ENCODE measurements at regions not wholly inside any gene's neighbourhood (a gene's known extent, or its start where the extent isn't known, plus 50 kb on each side); places are given as distances from the start of the nearest gene placed in this dataset.

DNA sequence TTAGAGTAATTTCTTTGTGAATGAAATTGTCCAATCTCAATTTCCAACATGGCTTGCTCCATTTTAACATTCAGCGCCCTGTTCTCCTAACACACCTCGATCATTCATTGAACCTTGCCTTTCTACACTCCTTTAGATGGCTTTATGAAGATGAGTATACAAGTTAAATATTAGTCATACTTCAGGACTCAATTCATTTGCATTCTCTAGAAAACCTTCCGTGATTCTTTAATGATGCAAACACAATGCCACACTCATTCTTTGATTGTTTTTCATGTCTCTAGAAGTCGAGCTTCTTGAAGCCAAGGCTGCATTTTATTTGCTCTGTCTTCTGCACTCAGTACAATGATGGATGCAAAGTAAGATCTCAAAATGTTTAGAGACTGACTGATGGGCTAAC, 641.2 kb downstream of the DOK5 start:
- Histone ChIP-seq H3K4me3 (ENCODE audit: insufficient read length, low read depth) (no peak overlapping the region), H3K9ac (ENCODE audit: insufficient read length, low read depth) (no peak overlapping the region), H3K36me3 (ENCODE audit: insufficient read depth, insufficient read length, low read length) (no peaks in the 10 kb centered on the region), H3K9me3 (ENCODE audit: insufficient read depth, low read length) (no peaks in the 10 kb centered on the region), H3K27me3 (ENCODE audit: insufficient read depth, insufficient read length) (no peaks in the 10 kb centered on the region), H3K4me1 (ENCODE audit: insufficient read depth, insufficient read length) (no peaks in the 10 kb centered on the region)
- DNase-seq (ENCODE audit: low read depth, low spot score) = no peak
- TF ChIP-seq ZNF274 (IDR thresholded peaks at IDR 0.05; ENCODE audit: low read depth, low read length) (no peak), YY1 (IDR thresholded peaks at IDR 0.05; ENCODE audit: insufficient read depth, insufficient read length) (no peak), SUZ12 (IDR thresholded peaks at IDR 0.05; ENCODE audit: extremely low read depth, insufficient read depth, insufficient read length) (no peak)

DNA sequence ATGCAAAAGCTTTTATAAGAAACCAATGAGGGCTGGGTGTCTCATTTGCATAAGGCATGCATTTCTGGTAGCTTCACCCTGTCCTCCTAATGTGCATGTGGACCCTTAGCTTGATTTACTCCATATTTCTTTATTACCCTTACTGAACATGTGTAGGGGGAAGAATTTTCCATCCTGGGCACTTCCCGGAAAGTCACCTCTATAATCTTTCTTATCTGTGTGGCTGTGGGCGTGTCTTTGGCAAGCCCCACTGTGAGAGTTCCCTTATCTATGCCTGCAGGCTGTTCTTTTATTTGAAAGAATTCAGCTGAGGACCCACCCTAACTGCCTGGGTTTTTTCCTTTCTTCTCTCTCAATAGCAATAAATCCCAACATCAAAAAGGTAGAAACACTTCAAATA, 627.8 kb downstream of the DOK5 start:
- Histone ChIP-seq H3K9ac (ENCODE audit: insufficient read length, low read depth) (no peak overlapping the region), H3K36me3 (ENCODE audit: insufficient read depth, insufficient read length, low read length) (no peaks in the 10 kb centered on the region), H3K4me1 (ENCODE audit: insufficient read depth, insufficient read length) (no peaks in the 10 kb centered on the region), H3K4me3 (ENCODE audit: insufficient read length, low read depth) (no peak overlapping the region), H3K27me3 (ENCODE audit: insufficient read depth, insufficient read length) (no peaks in the 10 kb centered on the region), H3K9me3 (ENCODE audit: insufficient read depth, low read length) (peaks cover 27% of the 10 kb centered on the region; the same call in 1 of the 2 replicates)
- TF ChIP-seq YY1 (IDR thresholded peaks at IDR 0.05; ENCODE audit: insufficient read depth, insufficient read length) = no peak
- TF ChIP-seq ZNF274 (IDR thresholded peaks at IDR 0.05; ENCODE audit: low read depth, low read length) = no peak
- no peak for TF ChIP-seq SUZ12 (IDR thresholded peaks at IDR 0.05; ENCODE audit: extremely low read depth, insufficient read depth, insufficient read length)
- no peak for DNase-seq (ENCODE audit: low read depth, low spot score)

DNA sequence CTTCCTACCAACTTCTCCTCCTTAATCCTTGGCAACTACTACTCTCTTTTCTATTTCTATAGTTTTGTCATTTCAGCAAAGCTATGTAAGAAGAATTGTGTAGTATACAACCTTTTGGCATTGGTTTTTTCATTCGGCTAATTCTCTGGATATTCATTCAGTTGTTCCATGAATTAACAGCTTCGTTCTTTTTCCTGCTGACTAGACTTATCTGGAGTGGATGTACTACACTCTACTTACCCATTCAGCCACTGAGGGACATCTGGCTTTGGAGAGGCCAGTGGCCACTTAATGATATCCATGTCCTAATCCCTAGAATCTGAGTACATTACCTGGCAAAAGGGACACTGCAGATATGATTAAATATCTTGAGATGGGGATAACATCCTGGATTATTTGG, 623.9 kb downstream of the DOK5 start:
- Histone ChIP-seq H3K27me3 (ENCODE audit: insufficient read depth, insufficient read length) (no peaks in the 10 kb centered on the region), H3K4me3 (ENCODE audit: insufficient read length, low read depth) (no peak overlapping the region), H3K36me3 (ENCODE audit: insufficient read depth, insufficient read length, low read length) (no peaks in the 10 kb centered on the region), H3K4me1 (ENCODE audit: insufficient read depth, insufficient read length) (no peaks in the 10 kb centered on the region), H3K9me3 (ENCODE audit: insufficient read depth, low read length) (peaks cover 21% of the 10 kb centered on the region; the same call in 1 of the 2 replicates), H3K9ac (ENCODE audit: insufficient read length, low read depth) (no peak overlapping the region)
- TF ChIP-seq SUZ12 (IDR thresholded peaks at IDR 0.05; ENCODE audit: extremely low read depth, insufficient read depth, insufficient read length) (no peak), ZNF274 (IDR thresholded peaks at IDR 0.05; ENCODE audit: low read depth, low read length) (no peak), YY1 (IDR thresholded peaks at IDR 0.05; ENCODE audit: insufficient read depth, insufficient read length) (no peak)
- no peak for DNase-seq (ENCODE audit: low read depth, low spot score)

DNA sequence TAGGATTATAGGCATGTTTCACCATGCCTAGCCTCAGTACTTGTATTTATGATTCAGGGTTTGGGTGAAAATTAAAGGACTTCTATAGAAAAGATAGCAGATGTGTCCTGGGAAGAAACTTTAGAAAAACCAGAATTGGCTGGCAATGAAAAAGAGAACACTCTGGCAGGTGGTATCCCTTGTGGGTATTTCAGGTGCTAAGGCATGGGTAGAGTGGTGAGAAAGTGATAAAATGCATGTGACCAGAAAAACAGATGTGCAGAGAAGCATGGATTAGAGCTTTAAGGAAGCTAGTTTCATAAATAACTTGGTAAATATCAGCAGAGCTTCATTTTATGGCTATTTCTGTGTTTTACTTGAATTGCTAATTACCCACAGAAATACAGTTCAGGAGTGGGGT, 622.2 kb downstream of the DOK5 start:
- no peaks in the 10 kb centered on the region for H3K36me3 ChIP-seq (ENCODE audit: insufficient read depth, insufficient read length, low read length)
- TF ChIP-seq SUZ12 (IDR thresholded peaks at IDR 0.05; ENCODE audit: extremely low read depth, insufficient read depth, insufficient read length) (no peak), ZNF274 (IDR thresholded peaks at IDR 0.05; ENCODE audit: low read depth, low read length) (no peak), YY1 (IDR thresholded peaks at IDR 0.05; ENCODE audit: insufficient read depth, insufficient read length) (no peak)
- peaks cover 12% of the 10 kb centered on the region; the same call in 1 of the 2 replicates for H3K9me3 ChIP-seq (ENCODE audit: insufficient read depth, low read length)
- DNase-seq (ENCODE audit: low read depth, low spot score) = no peak
- no peak overlapping the region for H3K9ac ChIP-seq (ENCODE audit: insufficient read length, low read depth)
- H3K4me1 ChIP-seq (ENCODE audit: insufficient read depth, insufficient read length) = no peaks in the 10 kb centered on the region
- H3K27me3 ChIP-seq (ENCODE audit: insufficient read depth, insufficient read length) = no peaks in the 10 kb centered on the region
- H3K4me3 ChIP-seq (ENCODE audit: insufficient read length, low read depth) = no peak overlapping the region

DNA sequence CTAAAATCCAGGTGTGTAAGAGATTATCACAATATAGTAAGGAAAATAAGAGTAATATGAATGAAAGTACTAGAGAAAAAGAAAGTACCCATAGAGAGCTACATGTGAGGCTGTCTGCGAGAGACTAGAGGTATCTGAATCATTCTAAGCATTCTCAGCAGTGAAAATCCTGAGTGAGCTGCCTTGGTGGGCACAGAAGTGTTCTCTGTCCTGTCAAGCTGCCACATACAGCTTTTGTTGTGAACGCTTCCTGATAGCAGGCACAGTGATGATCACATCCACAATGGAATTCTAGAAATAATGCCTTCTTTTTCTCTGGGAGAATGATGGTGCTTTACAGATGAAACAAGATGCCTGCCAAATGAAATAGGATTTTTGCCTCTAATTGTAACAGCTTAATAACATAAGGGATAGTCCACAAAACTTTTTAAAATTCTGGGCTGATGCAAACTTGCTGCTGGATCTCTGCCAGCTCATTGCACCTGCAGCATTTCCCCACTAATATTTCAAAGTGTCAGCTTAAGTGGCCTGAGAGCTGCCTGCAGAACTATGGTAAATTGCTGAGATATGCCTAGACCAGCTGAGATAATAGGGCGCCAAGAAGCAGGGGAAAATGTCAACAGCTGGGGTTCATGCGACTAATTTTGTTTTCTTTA, 620.5 kb downstream of the DOK5 start:
- H3K36me3 ChIP-seq (ENCODE audit: insufficient read depth, insufficient read length, low read length) = no peaks in the 10 kb centered on the region
- DNase-seq (ENCODE audit: low read depth, low spot score) = no peak
- no peaks in the 10 kb centered on the region for H3K9me3 ChIP-seq (ENCODE audit: insufficient read depth, low read length)
- H3K4me3 ChIP-seq (ENCODE audit: insufficient read length, low read depth) = no peak overlapping the region
- TF ChIP-seq SUZ12 (IDR thresholded peaks at IDR 0.05; ENCODE audit: extremely low read depth, insufficient read depth, insufficient read length) (no peak), YY1 (IDR thresholded peaks at IDR 0.05; ENCODE audit: insufficient read depth, insufficient read length) (no peak), ZNF274 (IDR thresholded peaks at IDR 0.05; ENCODE audit: low read depth, low read length) (no peak)
- no peak overlapping the region for H3K9ac ChIP-seq (ENCODE audit: insufficient read length, low read depth)
- H3K4me1 ChIP-seq (ENCODE audit: insufficient read depth, insufficient read length) = no peaks in the 10 kb centered on the region
- no peaks in the 10 kb centered on the region for H3K27me3 ChIP-seq (ENCODE audit: insufficient read depth, insufficient read length)

DNA sequence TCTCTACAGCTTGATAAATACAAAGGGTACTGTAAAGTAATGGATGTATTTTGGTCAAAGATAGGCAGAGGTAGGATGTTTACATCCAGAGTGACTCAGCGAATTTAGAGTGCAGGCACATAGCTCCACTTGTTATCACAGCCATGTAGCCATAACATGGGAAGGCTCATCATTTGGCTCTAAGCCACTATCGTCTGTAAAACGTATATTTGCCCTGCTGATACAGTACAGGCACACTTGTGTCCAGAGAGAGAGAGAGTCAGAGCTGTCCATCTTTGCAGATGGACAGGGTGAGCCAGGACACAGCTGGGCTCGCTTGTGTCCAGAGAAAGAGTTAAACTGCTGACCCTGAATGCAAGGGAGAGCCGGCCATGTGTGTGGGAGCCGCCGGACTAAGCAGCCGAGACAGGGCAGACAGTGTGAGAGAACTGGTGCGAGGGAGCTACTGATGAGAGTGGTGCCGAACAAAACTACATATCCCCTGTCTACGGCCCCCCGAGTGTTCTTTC, 619.0 kb downstream of the DOK5 start:
- no peaks in the 10 kb centered on the region for H3K4me1 ChIP-seq (ENCODE audit: insufficient read depth, insufficient read length)
- no peaks in the 10 kb centered on the region for H3K9me3 ChIP-seq (ENCODE audit: insufficient read depth, low read length)
- H3K9ac ChIP-seq (ENCODE audit: insufficient read length, low read depth) = no peak overlapping the region
- TF ChIP-seq ZNF274 (IDR thresholded peaks at IDR 0.05; ENCODE audit: low read depth, low read length) (no peak), YY1 (IDR thresholded peaks at IDR 0.05; ENCODE audit: insufficient read depth, insufficient read length) (no peak), SUZ12 (IDR thresholded peaks at IDR 0.05; ENCODE audit: extremely low read depth, insufficient read depth, insufficient read length) (no peak)
- H3K4me3 ChIP-seq (ENCODE audit: insufficient read length, low read depth) = no peak overlapping the region
- H3K36me3 ChIP-seq (ENCODE audit: insufficient read depth, insufficient read length, low read length) = no peaks in the 10 kb centered on the region
- H3K27me3 ChIP-seq (ENCODE audit: insufficient read depth, insufficient read length) = no peaks in the 10 kb centered on the region
- no peak for DNase-seq (ENCODE audit: low read depth, low spot score)

DNA sequence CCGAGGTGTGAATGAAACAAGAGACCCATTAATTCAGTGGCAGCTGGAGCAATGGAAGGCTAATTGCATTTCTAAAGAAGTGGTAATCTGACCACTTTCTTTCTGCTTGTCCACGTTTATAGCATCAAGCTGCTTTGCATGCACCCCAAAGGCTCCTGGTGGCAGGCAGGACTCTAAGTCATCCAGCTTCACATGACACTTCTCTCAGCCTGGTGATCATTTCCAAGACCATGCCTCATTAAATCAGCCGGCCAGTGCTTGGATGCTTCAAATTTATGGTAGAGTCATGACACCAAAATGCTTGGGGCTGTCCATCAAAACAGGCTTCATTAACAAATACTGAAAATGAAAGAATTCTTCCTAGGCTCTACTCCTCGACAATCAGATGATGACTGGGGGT, 614.9 kb downstream of the DOK5 start:
- TF ChIP-seq YY1 (IDR thresholded peaks at IDR 0.05; ENCODE audit: insufficient read depth, insufficient read length) (no peak), SUZ12 (IDR thresholded peaks at IDR 0.05; ENCODE audit: extremely low read depth, insufficient read depth, insufficient read length) (no peak), ZNF274 (IDR thresholded peaks at IDR 0.05; ENCODE audit: low read depth, low read length) (no peak)
- no peak for DNase-seq (ENCODE audit: low read depth, low spot score)
- Histone ChIP-seq H3K4me1 (ENCODE audit: insufficient read depth, insufficient read length) (no peaks in the 10 kb centered on the region), H3K27me3 (ENCODE audit: insufficient read depth, insufficient read length) (no peaks in the 10 kb centered on the region), H3K9ac (ENCODE audit: insufficient read length, low read depth) (no peak overlapping the region), H3K9me3 (ENCODE audit: insufficient read depth, low read length) (no peaks in the 10 kb centered on the region), H3K36me3 (ENCODE audit: insufficient read depth, insufficient read length, low read length) (no peaks in the 10 kb centered on the region), H3K4me3 (ENCODE audit: insufficient read length, low read depth) (no peak overlapping the region)
